K562 (cell line): ENCODE measurements at regions not wholly inside any gene's neighbourhood (a gene's known extent, or its start where the extent isn't known, plus 50 kb on each side); places are given as distances from the start of the nearest gene placed in this dataset.
"Not testable (repeated sequence)": the region's sequence is repeated elsewhere in the genome, so short reads cannot be mapped to it uniquely, and the experiment has no call there.

ENCODE experiments used
- ATAC-seq: fragments of 200-7000 bp; cut with Tn5 transposase; 3 replicates; pipeline ENCODE4 v1.9.1; 2020; ENCODE audit warnings: moderate library complexity
- BruUV-seq: library from RNA; stranded (reverse); fragments of 400-500 nt; replicated peaks from 2 replicates; lab custom pipeline; 2021; lab: Mats Ljungman, UMichigan
- CTCF ChIA-PET: fragments of 300-600 bp; formaldehyde crosslinking; extraction: SDS; loops from one replicate; lab custom pipeline; 2021; ENCODE audit warnings: low intra/inter-chr PET ratio; lab: Yijun Ruan, JAX
- POLR2A ChIA-PET: fragments of 300-600, 350-650 bp; sonication (Branson Sonifier 250); formaldehyde crosslinking; extraction: SDS; loops from one replicate; lab custom pipeline; 2021; ENCODE audit warnings: antibody characterized with exemption, inconsistent platforms; lab: Yijun Ruan, JAX
- DNase-seq, 4 experiments: peaks; one replicate each; pipeline versions ENCODE4 v3.0.0 to v3.0.0-alpha.2; 2011 to 2018; ENCODE audit warnings: low spot score in 3 of 4, mixed read lengths in 3 of 4; ENCODE audit errors: extremely low read depth in 1 of 4
- FAIRE-seq: peaks from 2 replicates; lab custom pipeline; 2011; peaks lifted over from hg19 to GRCh38; lab: Jason Lieb, UNC
- H2AFZ ChIP-seq: 2 replicates; pipeline ENCODE4 v1.6.0; 2011; ENCODE audit warnings: low read depth, low read length, control low read depth, inconsistent platforms
- H3K27ac ChIP-seq: fragments of 200-600 bp; 3 replicates; pipeline ENCODE4 v1.8.0; 2011; ENCODE audit warnings: low read depth, mild to moderate bottlenecking, control low read depth, inconsistent platforms, low read length, moderate library complexity, mixed read lengths; ENCODE audit errors: extremely low read depth
- H3K27me3 ChIP-seq, 2 experiments: fragments of 300-600 bp in 1 of 2; 2 replicates in 1 of 2; 3 replicates in 1 of 2; pipeline versions ENCODE4 v1.6.0 to v1.8.0; 2011; ENCODE audit warnings: inconsistent platforms in 2 of 2, low read length in 2 of 2, mild to moderate bottlenecking in 1 of 2, mixed read lengths in 1 of 2, moderate library complexity in 1 of 2; ENCODE audit not compliant: control insufficient read depth in 2 of 2, insufficient read depth in 2 of 2
- H3K36me3 ChIP-seq: fragments of 300-600 bp; 3 replicates; pipeline ENCODE4 v1.8.0; 2011; ENCODE audit warnings: mild to moderate bottlenecking, low read length, inconsistent platforms; ENCODE audit not compliant: control insufficient read depth, insufficient read depth
- H3K4me1 ChIP-seq, 2 experiments: fragments of 200-600 bp in 1 of 2; replicated peaks in 1 of 2; 2 replicates in 1 of 2; 3 replicates in 1 of 2; pipeline versions ENCODE4 v1.5.1 to v1.8.0; 2011; ENCODE audit warnings: inconsistent platforms in 2 of 2, low read length in 2 of 2, mild to moderate bottlenecking in 1 of 2, mixed read lengths in 1 of 2, moderate library complexity in 1 of 2; ENCODE audit not compliant: control insufficient read depth in 2 of 2, insufficient read depth in 2 of 2
- H3K4me2 ChIP-seq: 2 replicates; pipeline ENCODE4 v1.6.1; 2011; ENCODE audit warnings: low read length, control low read depth, inconsistent platforms, mixed read lengths; ENCODE audit not compliant: insufficient read depth
- H3K4me3 ChIP-seq: fragments of 200-600 bp; sonication (generic), shearing (Covaris generic); 2 replicates; pipeline ENCODE4 v1.5.1; 2016; ENCODE audit warnings: control low read depth, inconsistent platforms
- H3K79me2 ChIP-seq: fragments of 200-600 bp; 3 replicates; pipeline ENCODE4 v1.8.0; 2011; ENCODE audit warnings: low read length, inconsistent platforms; ENCODE audit not compliant: control insufficient read depth, insufficient read depth
- H3K9ac ChIP-seq, 2 experiments: 2 replicates each; pipeline versions ENCODE4 v1.6.0 to v1.6.1; 2011; ENCODE audit warnings: low read depth in 2 of 2, low read length in 2 of 2, control low read depth in 1 of 2, inconsistent platforms in 1 of 2, mild to moderate bottlenecking in 1 of 2, mixed read lengths in 1 of 2; ENCODE audit not compliant: insufficient read depth in 1 of 2
- H3K9me1 ChIP-seq: one replicate; pipeline ENCODE4 v1.6.0; 2011; ENCODE audit warnings: inconsistent platforms, mild to moderate bottlenecking, low read length, moderate library complexity; ENCODE audit not compliant: control insufficient read depth, insufficient read depth
- H3K9me3 ChIP-seq: replicated peaks from 2 replicates; pipeline ENCODE4 v1.5.1; 2011; ENCODE audit warnings: low read depth, low read length, inconsistent platforms; ENCODE audit not compliant: control insufficient read depth, insufficient read depth
- H4K20me1 ChIP-seq: replicated peaks from 2 replicates; pipeline ENCODE4 v1.6.1; 2011; ENCODE audit warnings: low read length, inconsistent platforms, mixed read lengths; ENCODE audit not compliant: control insufficient read depth, insufficient read depth
- CEBPB ChIP-seq: fragments of 450-650 bp; IDR thresholded peaks from 2 replicates; pipeline ENCODE4 v1.6.1; 2016; ENCODE audit warnings: missing genetic modification characterization, missing compliant biosample characterization
- CEBPG ChIP-seq, 3 experiments: fragments of 200-800 bp in 1 of 3; sonication (Bioruptor generic) in 1 of 3; sonication (generic) in 1 of 3; formaldehyde crosslinking in 1 of 3; IDR thresholded peaks in 2 of 3; conservative IDR thresholded peaks in 1 of 3; 2 replicates each; pipeline versions ENCODE4 v1.6.1 to v1.8.0; 2016 to 2022; ENCODE audit warnings: missing compliant biosample characterization in 2 of 3, missing genetic modification characterization in 2 of 3, mild to moderate bottlenecking in 1 of 3, missing genetic modification reagents in 1 of 3
- WGBS: fragments of 100-300 bp; shearing (Covaris generic); methylation state at CpG from one replicate; pipeline ENCODE4 v1.1.6; 2016; ENCODE audit warnings: low coverage, mixed read lengths; ENCODE audit not compliant: insufficient coverage; ENCODE audit errors: missing lambda C conversion rate; 5-methylcytosine and 5-hydroxymethylcytosine counted together
- in situ Hi-C: fragments of 300-500 bp; cut with MboI; formaldehyde crosslinking; loops from 4 replicates; pipeline ENCODE4 v1.15.0; 2018; ENCODE audit warnings: inconsistent platforms, mixed read lengths
- intact Hi-C: fragments of 100-400 bp; cut with micrococcal nuclease; formaldehyde crosslinking; loops from 2 replicates; pipeline ENCODE4 v1.14.2; 2022
- TF ChIP-seq, protein P1 (sequence below), 2 experiments: fragments of 450-650 bp in 1 of 2; sonication (generic) in 1 of 2; formaldehyde crosslinking in 1 of 2; IDR thresholded peaks in 1 of 2; conservative IDR thresholded peaks in 1 of 2; 2 replicates each; pipeline versions ENCODE4 v1.6.1 to v1.8.1; 2016 to 2023; ENCODE audit warnings: mild to moderate bottlenecking in 2 of 2, moderate library complexity in 2 of 2, inconsistent platforms in 1 of 2, missing genetic modification reagents in 1 of 2

DNA sequence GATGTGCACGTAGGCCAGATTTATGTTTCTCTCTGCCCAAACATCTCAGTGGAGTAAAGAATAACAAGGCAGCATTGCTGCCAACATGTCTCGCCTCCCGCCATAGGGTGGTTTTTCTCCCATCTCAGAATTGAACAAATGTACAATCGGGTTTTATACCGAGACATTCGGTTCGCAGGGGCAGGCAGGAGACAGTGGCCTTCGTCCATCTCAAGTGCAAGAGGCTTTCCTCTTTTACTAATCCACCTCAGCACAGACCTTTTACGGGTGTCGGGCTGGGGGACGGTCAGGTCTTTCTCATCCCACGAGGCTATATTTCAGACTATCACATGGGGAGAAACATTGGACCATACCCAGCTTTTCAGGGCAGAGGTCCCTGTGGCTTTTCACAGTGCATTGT lies 118.9 kb upstream of the LARP1 start:
- H3K4me3 ChIP-seq, ATAC-seq, H2AFZ ChIP-seq, H3K9me3 ChIP-seq, CTCF ChIA-PET, H3K4me1 ChIP-seq, H3K36me3 ChIP-seq, H4K20me1 ChIP-seq, H3K9me1 ChIP-seq, H3K4me2 ChIP-seq, H3K27me3 ChIP-seq, BruUV-seq, H3K9ac ChIP-seq, intact Hi-C loops, FAIRE-seq, H3K79me2 ChIP-seq, DNase-seq, H3K27ac ChIP-seq, POLR2A ChIA-PET: not testable (repeated sequence)
- in situ Hi-C loops = loop anchor here (25.0 kb wide), 1 partner anchor 651 kb away; no protein-coding TSS in a partner anchor
- WGBS = 0% methylated on average over 12 of the region's 12 CpGs

DNA sequence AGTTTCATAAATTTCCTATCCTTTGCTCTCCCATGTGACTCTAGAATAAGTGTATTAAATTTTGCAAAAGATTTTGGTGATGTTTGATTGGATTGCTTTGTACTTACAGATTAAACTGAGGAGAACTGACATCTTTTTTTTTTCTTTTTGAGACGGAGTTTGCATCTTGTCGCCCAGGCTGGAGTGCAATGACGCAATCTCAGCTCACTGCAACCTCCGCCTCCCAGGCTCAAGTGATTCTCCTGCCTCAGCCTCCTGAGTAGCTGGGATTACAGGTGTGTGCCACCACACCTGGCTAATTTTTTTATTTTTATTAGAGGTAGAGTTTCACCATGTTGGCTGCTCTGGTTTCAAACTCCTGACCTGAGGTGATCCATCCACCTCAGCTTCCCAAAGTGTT lies 121.4 kb upstream of the LARP1 start:
- DNase-seq; POLR2A ChIA-PET; H3K9ac ChIP-seq; H3K4me2 ChIP-seq; H3K9me1 ChIP-seq; H3K36me3 ChIP-seq; H4K20me1 ChIP-seq; H3K79me2 ChIP-seq; H2AFZ ChIP-seq; ATAC-seq; BruUV-seq; intact Hi-C loops; H3K27ac ChIP-seq; H3K9me3 ChIP-seq; H3K4me3 ChIP-seq; FAIRE-seq; H3K4me1 ChIP-seq; TF ChIP-seq CEBPG (CRISPR knock-in tag; IDR thresholded peaks at IDR 0.05): not testable (repeated sequence)
- CTCF ChIA-PET = interaction anchor here (0.6 kb wide), 1 partner anchor 457 kb away, joined by 3 read pairs; no protein-coding TSS in a partner anchor
- H3K27me3 ChIP-seq = peaks cover 12 to 21% of the 10 kb centered on the region in 2 experiments
- TF ChIP-seq, protein P1, sequence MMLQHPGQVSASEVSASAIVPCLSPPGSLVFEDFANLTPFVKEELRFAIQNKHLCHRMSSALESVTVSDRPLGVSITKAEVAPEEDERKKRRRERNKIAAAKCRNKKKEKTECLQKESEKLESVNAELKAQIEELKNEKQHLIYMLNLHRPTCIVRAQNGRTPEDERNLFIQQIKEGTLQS (IDR thresholded peaks at IDR 0.05) = peak; percentile 56
- TF ChIP-seq, protein P1 (CRISPR knock-in tag; conservative IDR thresholded peaks at IDR 0.05) = not testable (repeated sequence)
- peak; percentile 45 for TF ChIP-seq CEBPB
- peak in 1 of 2 experiments; percentile 20; a peak in 1 of 4 replicates for TF ChIP-seq CEBPG (tag; conservative IDR thresholded peaks at IDR 0.05 in 1 of 2, IDR thresholded peaks at IDR 0.05 in 1 of 2)
- in situ Hi-C loops = loop anchor here (25.0 kb wide), 1 partner anchor 654 kb away; no protein-coding TSS in a partner anchor
- 0% methylated on average over 4 of the region's 4 CpGs for WGBS
